Mesodermal cell (in vitro differentiated cells): ENCODE measurements at regions not wholly inside any gene's neighbourhood (a gene's known extent, or its start where the extent isn't known, plus 50 kb on each side); places are given as distances from the start of the nearest gene placed in this dataset.

Experiments used
- H3K27ac ChIP-seq: 2 replicates; pipeline ENCODE4 v1.7.0; 2013; ENCODE audit warnings: mild to moderate bottlenecking, low read depth, low read length, moderate library complexity; ENCODE audit not compliant: severe bottlenecking
- H3K36me3 ChIP-seq: 2 replicates; pipeline ENCODE4 v1.7.1; 2013; ENCODE audit warnings: mild to moderate bottlenecking, low read length, moderate library complexity; ENCODE audit not compliant: control insufficient read depth, insufficient read depth
- H3K4me1 ChIP-seq: one replicate; pipeline ENCODE4 v1.7.1; 2013; ENCODE audit warnings: mild to moderate bottlenecking, low read length; ENCODE audit not compliant: insufficient read depth, control insufficient read depth, poor library complexity, severe bottlenecking
- H3K4me3 ChIP-seq: 2 replicates; pipeline ENCODE4 v1.7.0; 2013; ENCODE audit warnings: low read length, control low read depth, mild to moderate bottlenecking; ENCODE audit not compliant: insufficient read depth, poor library complexity, severe bottlenecking; ENCODE audit errors: extremely low read depth
- H3K9me3 ChIP-seq: 2 replicates; pipeline ENCODE4 v1.7.1; 2013; ENCODE audit warnings: mild to moderate bottlenecking, low read length, moderate library complexity; ENCODE audit not compliant: control insufficient read depth
- WGBS, 2 experiments: methylation state at CpG; one replicate each; pipeline ENCODE4 v1.1.5; 2013; ENCODE audit warnings: missing lambda C conversion rate in 2 of 2; ENCODE audit not compliant: insufficient coverage in 2 of 2; 5-methylcytosine and 5-hydroxymethylcytosine counted together

- no peak overlapping the region for H3K4me3 ChIP-seq
- H3K9me3 ChIP-seq: no peaks in the 10 kb centered on the region
- 86% methylated on average over 1 of the region's 1 CpG; no CpG with 5 or more reads in 1 of the 2 experiments for WGBS, 2 experiments
- no peaks in the 10 kb centered on the region for H3K36me3 ChIP-seq
- no peak overlapping the region for H3K27ac ChIP-seq
- H3K4me1 ChIP-seq: no peaks in the 10 kb centered on the region
Observed at GRCh38 chr2:116489944-116490343, 1324.5 kb upstream of the DDX18 start.

- Histone ChIP-seq H3K4me1 (no peaks in the 10 kb centered on the region), H3K27ac (no peak overlapping the region), H3K4me3 (no peak overlapping the region), H3K36me3 (no peaks in the 10 kb centered on the region), H3K9me3 (no peaks in the 10 kb centered on the region)
- WGBS, 2 experiments: 86 to 94% methylated on average over 6 to 8 of the region's 9 CpGs
Observed at GRCh38 chr2:116490511-116491145, 1323.9 kb upstream of the DDX18 start.

GRCh38 chr2:116491292-116491691 is 1323.2 kb upstream of the DDX18 start:
- H3K27ac ChIP-seq: no peak overlapping the region

GRCh38 chr2:116499389-116499788 is 1315.1 kb upstream of the DDX18 start:
- Histone ChIP-seq H3K9me3 (no peaks in the 10 kb centered on the region), H3K36me3 (no peaks in the 10 kb centered on the region), H3K27ac (no peak overlapping the region), H3K4me3 (no peak overlapping the region), H3K4me1 (no peaks in the 10 kb centered on the region)
- WGBS, 2 experiments: 62 to 76% methylated on average over 2 to 3 of the region's 5 CpGs

More at GRCh38 chr2:116491292-116491691, 1323.2 kb upstream of the DDX18 start:
- Histone ChIP-seq H3K4me3 (no peak overlapping the region), H3K4me1 (no peaks in the 10 kb centered on the region), H3K9me3 (no peaks in the 10 kb centered on the region), H3K36me3 (no peaks in the 10 kb centered on the region)
- 83 to 84% methylated on average over 9 of the region's 11 CpGs for WGBS, 2 experiments

- Histone ChIP-seq H3K4me1 (no peaks in the 10 kb centered on the region), H3K36me3 (no peaks in the 10 kb centered on the region), H3K4me3 (no peak overlapping the region), H3K9me3 (no peaks in the 10 kb centered on the region), H3K27ac (no peak overlapping the region)
- 58 to 63% methylated on average over 2 of the region's 3 CpGs for WGBS, 2 experiments
Observed at GRCh38 chr2:116510117-116510671, 1304.3 kb upstream of the DDX18 start.

- Histone ChIP-seq H3K4me3 (no peak overlapping the region), H3K27ac (no peak overlapping the region), H3K4me1 (no peaks in the 10 kb centered on the region), H3K9me3 (no peaks in the 10 kb centered on the region), H3K36me3 (no peaks in the 10 kb centered on the region)
- 69 to 80% methylated on average over 3 to 4 of the region's 6 CpGs for WGBS, 2 experiments
Observed at GRCh38 chr2:116511426-116511825, 1303.1 kb upstream of the DDX18 start.

GRCh38 chr2:116513991-116514390 is 1300.5 kb upstream of the DDX18 start:
- WGBS, 2 experiments: no CpG with 5 or more reads among the region's 3 CpGs
- Histone ChIP-seq H3K27ac (no peak overlapping the region), H3K4me3 (no peak overlapping the region), H3K4me1 (no peaks in the 10 kb centered on the region), H3K36me3 (no peaks in the 10 kb centered on the region), H3K9me3 (no peaks in the 10 kb centered on the region)

- no CpG with 5 or more reads among the region's 1 CpG for WGBS, 2 experiments
- Histone ChIP-seq H3K9me3 (no peaks in the 10 kb centered on the region), H3K4me3 (no peak overlapping the region), H3K27ac (no peak overlapping the region), H3K4me1 (no peaks in the 10 kb centered on the region), H3K36me3 (no peaks in the 10 kb centered on the region)
Observed at GRCh38 chr2:116517936-116518335, 1296.6 kb upstream of the DDX18 start.

GRCh38 chr2:116537811-116538210 is 1276.7 kb upstream of the DDX18 start:
- WGBS, 2 experiments: 58 to 70% methylated on average over 1 to 3 of the region's 5 CpGs
- Histone ChIP-seq H3K36me3 (no peaks in the 10 kb centered on the region), H3K4me1 (no peaks in the 10 kb centered on the region), H3K4me3 (no peak overlapping the region), H3K27ac (no peak overlapping the region), H3K9me3 (no peaks in the 10 kb centered on the region)

GRCh38 chr2:116545286-116546068 is 1269.0 kb upstream of the DDX18 start:
- Histone ChIP-seq H3K27ac (no peak overlapping the region), H3K4me3 (no peak overlapping the region), H3K4me1 (no peaks in the 10 kb centered on the region), H3K36me3 (no peaks in the 10 kb centered on the region), H3K9me3 (no peaks in the 10 kb centered on the region)
- 58 to 100% methylated on average over 1 of the region's 3 CpGs for WGBS, 2 experiments
